Gastroesophageal sphincter (tissue), 4 donors: ENCODE measurements at regions not wholly inside any gene's neighbourhood (a gene's known extent, or its start where the extent isn't known, plus 50 kb on each side); places are given as distances from the start of the nearest gene placed in this dataset.

Experiments used
- ATAC-seq: fragments of 150-250 bp; one replicate; pipeline ENCODE4 v1.9.1; 2016; ENCODE audit warnings: mild to moderate bottlenecking, moderate library complexity
- H3K27ac ChIP-seq, 4 donors: fragments of 200-600 bp; sonication (generic) in 3 of 4; 1 replicate in 3 of 4; 2 replicates in 1 of 4; pipeline ENCODE4 v1.5.1; 2016 to 2019
- H3K27me3 ChIP-seq: fragments of 200-600 bp; sonication (generic); one replicate; pipeline ENCODE4 v1.5.1; 2019
- H3K36me3 ChIP-seq, 2 donors: fragments of 200-600 bp; sonication (generic); one replicate each; pipeline ENCODE4 v1.5.1; 2019; ENCODE audit warnings: control low read depth in 1 of 2
- H3K4me1 ChIP-seq, 3 donors: fragments of 200-600 bp; sonication (generic); 1 replicate in 2 of 3; 2 replicates in 1 of 3; pipeline ENCODE4 v1.5.1; 2016 to 2019; ENCODE audit warnings: control low read depth in 2 of 3
- H3K4me3 ChIP-seq, 2 donors: fragments of 200-600 bp; sonication (generic); one replicate each; pipeline ENCODE4 v1.5.1; 2019; ENCODE audit warnings: mild to moderate bottlenecking in 1 of 2, moderate library complexity in 1 of 2
- H3K9me3 ChIP-seq, 3 donors: fragments of 200-600 bp; sonication (generic); one replicate each; pipeline ENCODE4 v1.5.1; 2017 to 2019; ENCODE audit warnings: control low read depth in 2 of 3
- EP300 ChIP-seq: sonication (generic); formaldehyde crosslinking; IDR thresholded peaks from one replicate; pipeline ENCODE4 v1.6.1; 2017; ENCODE audit warnings: antibody characterized with exemption, mild to moderate bottlenecking
- POLR2A ChIP-seq, 2 donors: fragments of 450-650 bp; IDR thresholded peaks; one replicate each; pipeline ENCODE4 v1.6.1; 2017; ENCODE audit warnings: antibody characterized with exemption in 2 of 2, mild to moderate bottlenecking in 2 of 2, moderate library complexity in 1 of 2
- POLR2AphosphoS5 ChIP-seq: sonication (generic); formaldehyde crosslinking; IDR thresholded peaks from one replicate; pipeline ENCODE4 v1.6.1; 2017; ENCODE audit warnings: antibody characterized with exemption
- WGBS, 2 donors: methylation state at CpG; one replicate each; pipeline ENCODE4 v1.1.5; 2018; ENCODE audit warnings: low coverage in 1 of 2; 5-methylcytosine and 5-hydroxymethylcytosine counted together
- TF ChIP-seq, protein P1 (sequence below), 4 experiments: fragments of 200-600 bp in 2 of 4; fragments of 450-650 bp in 2 of 4; sonication (generic) in 1 of 4; IDR thresholded peaks; one replicate each; pipeline ENCODE4 v1.5.1; 2017 to 2019; ENCODE audit warnings: antibody characterized with exemption in 4 of 4, mild to moderate bottlenecking in 2 of 4, moderate library complexity in 2 of 4

GRCh38 chr6:66796987-66797386 lies 1090.0 kb upstream of the EYS start:
- H3K4me1 ChIP-seq = no peaks in the 10 kb centered on the region
- H3K4me3 ChIP-seq = no peak overlapping the region
- WGBS, 2 donors = 57 to 60% methylated on average over 1 to 3 of the region's 3 CpGs
- no peaks in the 10 kb centered on the region for H3K9me3 ChIP-seq
- H3K36me3 ChIP-seq = no peaks in the 10 kb centered on the region
- no peak overlapping the region for H3K27ac ChIP-seq
- no peak for ATAC-seq
- H3K27me3 ChIP-seq = no peaks in the 10 kb centered on the region
- TF ChIP-seq POLR2A (IDR thresholded peaks at IDR 0.05) (no peak), POLR2AphosphoS5 (no peak), EP300 (no peak)
- TF ChIP-seq, protein P1, sequence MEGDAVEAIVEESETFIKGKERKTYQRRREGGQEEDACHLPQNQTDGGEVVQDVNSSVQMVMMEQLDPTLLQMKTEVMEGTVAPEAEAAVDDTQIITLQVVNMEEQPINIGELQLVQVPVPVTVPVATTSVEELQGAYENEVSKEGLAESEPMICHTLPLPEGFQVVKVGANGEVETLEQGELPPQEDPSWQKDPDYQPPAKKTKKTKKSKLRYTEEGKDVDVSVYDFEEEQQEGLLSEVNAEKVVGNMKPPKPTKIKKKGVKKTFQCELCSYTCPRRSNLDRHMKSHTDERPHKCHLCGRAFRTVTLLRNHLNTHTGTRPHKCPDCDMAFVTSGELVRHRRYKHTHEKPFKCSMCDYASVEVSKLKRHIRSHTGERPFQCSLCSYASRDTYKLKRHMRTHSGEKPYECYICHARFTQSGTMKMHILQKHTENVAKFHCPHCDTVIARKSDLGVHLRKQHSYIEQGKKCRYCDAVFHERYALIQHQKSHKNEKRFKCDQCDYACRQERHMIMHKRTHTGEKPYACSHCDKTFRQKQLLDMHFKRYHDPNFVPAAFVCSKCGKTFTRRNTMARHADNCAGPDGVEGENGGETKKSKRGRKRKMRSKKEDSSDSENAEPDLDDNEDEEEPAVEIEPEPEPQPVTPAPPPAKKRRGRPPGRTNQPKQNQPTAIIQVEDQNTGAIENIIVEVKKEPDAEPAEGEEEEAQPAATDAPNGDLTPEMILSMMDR (IDR thresholded peaks at IDR 0.05) = no peak

GRCh38 chr6:66788579-66788978 lies 1081.6 kb upstream of the EYS start:
- H3K4me3 ChIP-seq = no peak overlapping the region

DNA sequence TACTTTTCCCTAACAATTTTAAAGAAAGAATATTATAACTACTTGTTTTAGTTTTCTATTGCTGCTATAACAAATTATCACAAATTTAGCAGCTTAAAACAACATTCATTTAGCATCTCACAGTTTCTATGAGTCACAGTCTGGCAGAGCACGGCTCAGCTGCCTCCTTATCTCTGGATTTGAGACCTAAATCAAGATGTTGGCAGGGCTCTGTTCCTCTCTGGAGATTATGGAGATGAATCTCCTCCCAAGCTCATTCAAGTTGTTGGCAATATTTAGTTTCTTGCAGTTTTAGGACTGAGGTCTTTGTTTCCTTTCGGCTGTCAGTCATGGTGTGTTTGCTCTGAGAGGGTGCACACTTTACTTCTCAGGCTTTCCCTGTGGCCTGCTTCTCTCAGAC lies 1065.8 kb upstream of the EYS start:
- no peak overlapping the region for H3K27ac ChIP-seq
- H3K4me3 ChIP-seq = no peak overlapping the region
- H3K9me3 ChIP-seq = peaks cover 0 to 7% (median 0%) of the 10 kb centered on the region in 3 donors
- no peaks in the 10 kb centered on the region for H3K36me3 ChIP-seq
- TF ChIP-seq, protein P1 (IDR thresholded peaks at IDR 0.05) = no peak
- TF ChIP-seq POLR2A (IDR thresholded peaks at IDR 0.05) (no peak), POLR2AphosphoS5 (no peak), EP300 (no peak)
- ATAC-seq = no peak
- no peaks in the 10 kb centered on the region for H3K4me1 ChIP-seq
- H3K27me3 ChIP-seq = no peaks in the 10 kb centered on the region
- 5 to 51% methylated on average over 2 of the region's 2 CpGs for WGBS, 2 donors

More at GRCh38 chr6:66788579-66788978, 1081.6 kb upstream of the EYS start:
- TF ChIP-seq, protein P1 (IDR thresholded peaks at IDR 0.05) = no peak
- TF ChIP-seq POLR2A (IDR thresholded peaks at IDR 0.05) = no peak
- no peak for TF ChIP-seq EP300
- TF ChIP-seq POLR2AphosphoS5 = no peak
- Histone ChIP-seq H3K4me1 (no peaks in the 10 kb centered on the region), H3K27ac (no peak overlapping the region), H3K9me3 (no peaks in the 10 kb centered on the region), H3K27me3 (no peaks in the 10 kb centered on the region), H3K36me3 (no peaks in the 10 kb centered on the region)
- WGBS, 2 donors = no CpG with 5 or more reads among the region's 3 CpGs
- ATAC-seq = no peak

- Histone ChIP-seq H3K4me3 (no peak overlapping the region), H3K27ac (no peak overlapping the region), H3K9me3 (peaks cover 0 to 5% (median 0%) of the 10 kb centered on the region in 3 donors), H3K27me3 (no peaks in the 10 kb centered on the region), H3K36me3 (no peaks in the 10 kb centered on the region), H3K4me1 (no peaks in the 10 kb centered on the region)
- ATAC-seq = no peak
- TF ChIP-seq, protein P1 (IDR thresholded peaks at IDR 0.05) = no peak
- TF ChIP-seq EP300 = no peak
- TF ChIP-seq POLR2AphosphoS5 = no peak
- TF ChIP-seq POLR2A (IDR thresholded peaks at IDR 0.05) = no peak
- WGBS, 2 donors = 77 to 82% methylated on average over 1 to 2 of the region's 2 CpGs
These were observed 1064.6 kb upstream of the EYS start for GRCh38 chr6:66771626-66772025.

- Histone ChIP-seq H3K4me3 (no peak overlapping the region), H3K9me3 (no peaks in the 10 kb centered on the region), H3K36me3 (no peaks in the 10 kb centered on the region), H3K27me3 (no peaks in the 10 kb centered on the region), H3K27ac (no peak overlapping the region), H3K4me1 (no peaks in the 10 kb centered on the region)
- no peak for ATAC-seq
- TF ChIP-seq EP300 (no peak), POLR2AphosphoS5 (no peak), POLR2A (IDR thresholded peaks at IDR 0.05) (no peak)
- TF ChIP-seq, protein P1 (IDR thresholded peaks at IDR 0.05) = no peak
These were observed 1044.6 kb upstream of the EYS start for GRCh38 chr6:66751630-66752029.
